ENCODE measurements at regions not wholly inside any gene's neighbourhood (a gene's known extent, or its start where the extent isn't known, plus 50 kb on each side); places are given as distances from the start of the nearest gene placed in this dataset.

DNA sequence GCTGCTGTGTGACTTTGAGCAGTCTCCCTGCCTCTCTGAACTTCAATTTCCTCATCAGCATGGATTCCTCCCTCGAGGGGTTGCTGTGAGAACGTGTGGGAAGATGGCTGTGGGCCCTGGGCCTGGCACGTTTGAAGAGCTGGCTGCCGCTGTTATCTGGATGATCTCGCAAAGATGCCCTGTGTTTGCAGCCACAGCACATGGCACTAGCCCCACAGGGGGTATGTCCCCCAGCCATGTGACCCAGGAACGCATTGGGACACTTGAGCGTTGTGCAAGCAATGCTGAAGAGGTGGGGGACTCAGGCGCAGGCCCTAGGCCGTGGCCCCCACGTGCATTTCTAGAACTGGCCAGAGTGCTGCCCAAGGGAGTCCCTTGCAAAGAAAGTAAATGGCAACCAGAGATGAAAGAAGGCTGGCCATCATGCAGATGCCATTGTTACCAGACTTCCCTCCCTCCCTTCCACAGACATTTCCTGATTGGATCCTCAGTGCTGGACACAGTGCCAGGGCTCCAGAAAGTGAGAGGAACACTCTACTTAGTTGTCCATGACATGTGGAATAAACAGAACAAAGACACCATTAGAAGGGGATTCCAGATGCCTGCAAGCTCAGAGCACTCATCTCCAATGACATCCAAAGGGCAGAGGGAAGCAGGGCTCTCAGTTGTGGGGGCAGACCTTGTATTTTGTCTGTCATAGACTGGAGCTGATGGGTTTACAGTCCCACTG, 65.1 kb upstream of the NEURL1B start:
- no peak overlapping the region for H3K27ac ChIP-seq (ENCODE audit: low read depth in 2 of 2, low read length in 2 of 2)
- no peaks in the 10 kb centered on the region for H3K27me3 ChIP-seq (ENCODE audit: control insufficient read depth in 2 of 2, insufficient read depth in 2 of 2, low read length in 2 of 2)

DNA sequence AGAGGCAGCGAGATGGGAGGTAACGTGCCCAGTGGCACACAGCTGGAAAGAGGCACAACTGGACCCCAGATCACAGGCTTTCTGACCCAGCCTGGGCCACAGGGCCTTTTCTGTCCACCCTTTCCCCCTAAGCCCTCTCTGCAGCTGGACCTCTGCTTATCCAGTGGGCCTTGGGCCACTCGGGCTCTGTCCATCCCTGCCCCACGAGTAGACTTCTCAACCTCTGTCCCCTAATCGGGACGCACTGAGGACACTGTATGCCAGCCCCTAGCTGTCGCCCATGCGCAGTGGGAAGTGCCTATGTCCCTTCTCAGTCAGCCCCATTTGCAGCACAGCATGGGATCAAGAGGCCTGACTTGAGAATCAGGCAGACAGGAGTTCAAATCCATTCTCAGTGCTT, 65.6 kb upstream of the NEURL1B start:
- no peaks in the 10 kb centered on the region for H3K27me3 ChIP-seq (ENCODE audit: control insufficient read depth in 2 of 2, insufficient read depth in 2 of 2, low read length in 2 of 2)
- no peaks in the 10 kb centered on the region for H3K9me3 ChIP-seq (ENCODE audit: control insufficient read depth in 2 of 2, low read length in 2 of 2)
- no peak overlapping the region for H3K9ac ChIP-seq (ENCODE audit: low read depth in 1 of 2, low read length in 2 of 2)
- no peak overlapping the region for H3K4me3 ChIP-seq (ENCODE audit: low read length in 2 of 2)
- peaks cover 0 to 9% of the 10 kb centered on the region in 2 donors for H3K4me1 ChIP-seq (ENCODE audit: control insufficient read depth in 2 of 2, insufficient read depth in 2 of 2, low read length in 2 of 2)
- no peak overlapping the region for H3K27ac ChIP-seq (ENCODE audit: low read depth in 2 of 2, low read length in 2 of 2)
- H3K36me3 ChIP-seq (ENCODE audit: control insufficient read depth in 2 of 2, insufficient read depth in 2 of 2, low read length in 2 of 2), result no peaks in the 10 kb centered on the region

More for the DNA sequence above, 65.1 kb upstream of the NEURL1B start:
- Histone ChIP-seq H3K9me3 (ENCODE audit: control insufficient read depth in 2 of 2, low read length in 2 of 2) (no peaks in the 10 kb centered on the region), H3K4me1 (ENCODE audit: control insufficient read depth in 2 of 2, insufficient read depth in 2 of 2, low read length in 2 of 2) (peaks cover 0 to 5% of the 10 kb centered on the region in 2 donors), H3K9ac (ENCODE audit: low read depth in 1 of 2, low read length in 2 of 2) (no peak overlapping the region), H3K36me3 (ENCODE audit: control insufficient read depth in 2 of 2, insufficient read depth in 2 of 2, low read length in 2 of 2) (no peaks in the 10 kb centered on the region), H3K4me3 (ENCODE audit: low read length in 2 of 2) (no peak overlapping the region)

DNA sequence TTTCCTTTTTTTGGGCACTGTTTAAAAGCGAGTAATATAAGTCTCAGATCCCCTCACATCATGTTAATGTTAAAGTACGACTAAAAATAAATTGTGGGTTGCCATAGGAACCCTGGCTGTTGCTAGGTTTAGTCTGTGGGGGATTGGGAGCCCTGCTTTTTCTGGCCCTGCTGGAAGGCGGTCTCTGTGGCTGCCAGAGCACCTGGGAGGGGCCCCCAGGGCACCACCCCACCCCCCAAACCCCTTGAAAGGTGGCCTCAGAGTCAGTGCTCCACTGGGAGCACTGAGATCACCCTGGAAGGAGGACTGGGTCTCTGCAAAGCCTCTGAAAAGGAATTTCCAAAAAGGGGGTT, 66.2 kb upstream of the NEURL1B start:
- Histone ChIP-seq H3K27me3 (ENCODE audit: control insufficient read depth in 2 of 2, insufficient read depth in 2 of 2, low read length in 2 of 2) (no peaks in the 10 kb centered on the region), H3K4me1 (ENCODE audit: control insufficient read depth in 2 of 2, insufficient read depth in 2 of 2, low read length in 2 of 2) (peaks cover 3 to 15% of the 10 kb centered on the region in 2 donors), H3K9me3 (ENCODE audit: control insufficient read depth in 2 of 2, low read length in 2 of 2) (no peaks in the 10 kb centered on the region), H3K27ac (ENCODE audit: low read depth in 2 of 2, low read length in 2 of 2) (no peak overlapping the region), H3K4me3 (ENCODE audit: low read length in 2 of 2) (no peak overlapping the region), H3K36me3 (ENCODE audit: control insufficient read depth in 2 of 2, insufficient read depth in 2 of 2, low read length in 2 of 2) (no peaks in the 10 kb centered on the region), H3K9ac (ENCODE audit: low read depth in 1 of 2, low read length in 2 of 2) (no peak overlapping the region)

DNA sequence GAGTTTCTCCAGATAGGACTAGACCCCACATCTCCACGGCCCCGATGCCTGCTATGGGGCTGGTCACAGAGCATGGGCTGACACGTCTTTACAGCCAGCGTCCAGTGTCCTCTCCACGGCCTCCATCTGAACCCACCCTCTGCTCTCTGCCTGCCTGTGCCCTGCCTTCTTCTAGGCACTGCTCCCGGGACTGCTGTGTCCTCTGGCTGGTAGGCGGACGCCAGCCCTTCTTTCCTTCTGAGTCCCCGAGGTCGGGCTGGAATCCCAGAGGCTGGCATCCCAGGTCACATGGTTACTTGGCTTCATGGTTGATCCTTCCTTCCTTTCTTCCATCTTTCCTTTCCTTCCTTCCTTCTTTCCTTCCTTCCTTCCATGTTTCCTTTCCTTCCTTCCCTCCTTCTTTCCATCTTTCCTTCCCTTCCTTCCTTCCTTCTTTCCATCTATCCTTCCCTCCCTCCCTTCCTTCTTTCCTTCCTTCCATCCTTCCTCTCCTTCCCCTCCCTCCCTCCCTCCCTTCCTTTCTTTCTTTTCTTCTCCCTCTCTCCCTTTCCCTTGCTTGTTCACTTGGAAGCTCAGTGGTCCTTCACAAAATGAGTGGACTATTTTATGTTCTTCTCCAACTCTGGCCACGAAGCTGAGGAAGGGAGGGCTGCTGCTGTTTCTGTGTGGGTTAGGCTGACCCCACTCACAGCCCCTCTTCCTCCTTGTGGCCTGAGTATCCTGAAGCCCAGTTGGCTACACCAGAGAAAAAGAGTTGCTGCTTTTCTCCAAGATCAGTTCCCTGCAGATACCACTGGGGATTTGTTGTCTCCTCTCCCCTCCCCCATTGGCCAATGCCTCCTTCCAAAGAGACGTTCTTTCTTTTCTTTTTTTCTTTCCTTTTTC, 66.8 kb upstream of the NEURL1B start:
- Histone ChIP-seq H3K4me1 (ENCODE audit: control insufficient read depth in 2 of 2, insufficient read depth in 2 of 2, low read length in 2 of 2) (peaks cover 7 to 21% of the 10 kb centered on the region in 2 donors), H3K9ac (ENCODE audit: low read depth in 1 of 2, low read length in 2 of 2) (no peak overlapping the region), H3K27me3 (ENCODE audit: control insufficient read depth in 2 of 2, insufficient read depth in 2 of 2, low read length in 2 of 2) (no peaks in the 10 kb centered on the region), H3K9me3 (ENCODE audit: control insufficient read depth in 2 of 2, low read length in 2 of 2) (no peaks in the 10 kb centered on the region), H3K4me3 (ENCODE audit: low read length in 2 of 2) (no peak overlapping the region), H3K27ac (ENCODE audit: low read depth in 2 of 2, low read length in 2 of 2) (no peak overlapping the region), H3K36me3 (ENCODE audit: control insufficient read depth in 2 of 2, insufficient read depth in 2 of 2, low read length in 2 of 2) (no peaks in the 10 kb centered on the region)

DNA sequence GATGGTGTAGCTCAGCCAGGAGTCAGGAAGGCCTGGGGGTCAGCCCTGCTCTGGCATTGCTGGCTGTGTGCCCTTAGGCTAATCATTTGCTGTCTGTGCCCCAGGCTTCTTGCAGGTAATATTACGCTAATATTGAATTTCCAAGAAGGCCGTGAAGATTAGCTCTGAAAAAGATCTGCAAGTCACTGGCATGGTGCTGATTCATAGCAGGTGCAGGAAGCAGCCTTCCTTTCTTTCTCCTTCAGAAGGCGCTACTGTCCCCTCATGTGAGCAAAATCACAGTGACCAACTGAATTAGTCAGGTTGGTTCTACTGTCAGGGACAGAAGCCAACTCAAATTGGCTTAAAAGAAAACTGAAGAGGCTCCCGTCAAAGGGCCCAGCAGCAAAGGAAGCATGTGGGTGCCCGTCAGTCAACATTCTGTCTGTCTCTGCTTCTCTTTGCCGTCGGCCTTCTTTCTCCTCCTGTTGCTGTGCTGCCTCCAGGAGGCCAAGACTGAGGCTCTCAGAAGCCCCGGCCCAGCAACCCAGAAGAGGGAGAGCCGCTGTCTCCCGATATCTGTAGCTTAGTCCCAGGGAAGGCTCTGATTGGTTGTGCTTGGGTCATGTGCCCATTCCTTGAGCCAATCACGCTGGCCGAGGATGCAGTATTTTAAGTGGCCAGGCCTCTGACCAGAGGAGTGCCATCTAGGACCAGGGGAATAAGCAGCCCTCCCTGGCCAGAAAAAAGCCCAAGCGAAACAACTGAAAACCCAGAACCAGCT, 67.8 kb upstream of the NEURL1B start:
- Histone ChIP-seq H3K27ac (ENCODE audit: low read depth in 2 of 2, low read length in 2 of 2) (no peak overlapping the region), H3K27me3 (ENCODE audit: control insufficient read depth in 2 of 2, insufficient read depth in 2 of 2, low read length in 2 of 2) (no peaks in the 10 kb centered on the region), H3K9ac (ENCODE audit: low read depth in 1 of 2, low read length in 2 of 2) (no peak overlapping the region), H3K36me3 (ENCODE audit: control insufficient read depth in 2 of 2, insufficient read depth in 2 of 2, low read length in 2 of 2) (no peaks in the 10 kb centered on the region), H3K9me3 (ENCODE audit: control insufficient read depth in 2 of 2, low read length in 2 of 2) (no peaks in the 10 kb centered on the region), H3K4me1 (ENCODE audit: control insufficient read depth in 2 of 2, insufficient read depth in 2 of 2, low read length in 2 of 2) (peaks cover 12 to 27% of the 10 kb centered on the region in 2 donors), H3K4me3 (ENCODE audit: low read length in 2 of 2) (no peak overlapping the region)

DNA sequence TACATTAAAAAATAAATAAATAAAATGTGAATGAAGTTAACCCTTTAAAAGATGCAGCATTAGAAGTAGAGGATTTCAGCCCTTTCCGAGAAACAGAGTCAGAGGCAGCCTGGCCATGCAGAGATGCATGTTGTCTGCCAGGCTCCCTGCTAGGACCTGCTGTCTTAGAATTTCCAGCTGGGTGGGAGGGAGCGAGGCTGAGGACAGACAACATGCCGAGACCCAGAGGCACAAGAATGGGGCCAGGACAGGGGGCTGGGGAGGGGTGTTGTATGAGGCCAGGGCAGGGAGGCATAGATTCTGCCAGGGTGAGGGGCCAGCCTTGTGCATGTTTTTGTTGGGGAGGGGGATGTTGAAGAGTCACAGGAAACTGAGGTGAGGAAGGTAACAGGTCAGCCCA, 68.6 kb upstream of the NEURL1B start:
- Histone ChIP-seq H3K4me1 (ENCODE audit: control insufficient read depth in 2 of 2, insufficient read depth in 2 of 2, low read length in 2 of 2) (peaks cover 16 to 35% of the 10 kb centered on the region in 2 donors), H3K27ac (ENCODE audit: low read depth in 2 of 2, low read length in 2 of 2) (no peak overlapping the region), H3K9me3 (ENCODE audit: control insufficient read depth in 2 of 2, low read length in 2 of 2) (no peaks in the 10 kb centered on the region), H3K27me3 (ENCODE audit: control insufficient read depth in 2 of 2, insufficient read depth in 2 of 2, low read length in 2 of 2) (no peaks in the 10 kb centered on the region), H3K9ac (ENCODE audit: low read depth in 1 of 2, low read length in 2 of 2) (no peak overlapping the region), H3K36me3 (ENCODE audit: control insufficient read depth in 2 of 2, insufficient read depth in 2 of 2, low read length in 2 of 2) (no peaks in the 10 kb centered on the region), H3K4me3 (ENCODE audit: low read length in 2 of 2) (no peak overlapping the region)

DNA sequence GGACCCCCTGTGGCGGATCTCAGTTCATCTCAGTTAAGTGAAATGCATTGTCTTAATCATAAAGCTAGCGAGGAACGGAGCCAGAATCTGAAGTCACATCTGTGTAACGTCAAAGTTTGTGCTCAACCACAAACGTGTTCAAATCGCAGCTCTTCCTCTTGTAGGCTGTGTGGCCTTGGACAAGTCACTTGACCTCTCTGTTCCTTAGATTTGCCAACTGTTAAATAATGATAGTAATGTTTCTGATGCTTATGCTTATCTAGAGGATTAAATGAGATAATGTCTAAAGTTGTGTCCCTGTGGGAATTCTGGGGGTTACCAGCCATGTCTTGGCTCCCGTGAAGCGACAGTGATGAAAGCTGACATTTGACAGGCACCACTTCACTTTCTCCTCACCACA, 69.2 kb upstream of the NEURL1B start:
- Histone ChIP-seq H3K4me3 (ENCODE audit: low read length in 2 of 2) (no peak overlapping the region), H3K4me1 (ENCODE audit: control insufficient read depth in 2 of 2, insufficient read depth in 2 of 2, low read length in 2 of 2) (peaks cover 16 to 36% of the 10 kb centered on the region in 2 donors), H3K27ac (ENCODE audit: low read depth in 2 of 2, low read length in 2 of 2) (no peak overlapping the region), H3K9me3 (ENCODE audit: control insufficient read depth in 2 of 2, low read length in 2 of 2) (no peaks in the 10 kb centered on the region), H3K27me3 (ENCODE audit: control insufficient read depth in 2 of 2, insufficient read depth in 2 of 2, low read length in 2 of 2) (no peaks in the 10 kb centered on the region), H3K9ac (ENCODE audit: low read depth in 1 of 2, low read length in 2 of 2) (no peak overlapping the region), H3K36me3 (ENCODE audit: control insufficient read depth in 2 of 2, insufficient read depth in 2 of 2, low read length in 2 of 2) (no peaks in the 10 kb centered on the region)

DNA sequence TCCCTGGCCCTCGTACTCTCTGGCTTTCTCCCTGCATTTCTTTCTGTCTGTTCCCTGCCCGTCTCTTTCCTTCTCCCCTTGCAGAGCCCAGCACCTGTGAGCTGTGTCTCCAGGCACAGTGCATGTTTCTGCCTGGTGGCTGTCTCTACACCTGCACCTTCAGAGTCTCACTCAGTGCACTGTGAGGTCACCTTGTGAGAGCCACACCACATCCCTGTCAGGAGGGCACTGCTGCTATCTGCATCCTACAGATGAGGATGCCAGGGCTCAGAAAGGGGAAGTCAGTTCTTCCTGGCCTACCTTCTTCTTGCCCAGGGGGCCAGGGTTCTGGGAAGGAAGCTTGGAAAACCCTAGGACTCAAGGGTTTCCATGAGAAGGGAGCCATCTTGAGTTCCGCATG, 69.7 kb upstream of the NEURL1B start:
- Histone ChIP-seq H3K4me3 (ENCODE audit: low read length in 2 of 2) (no peak overlapping the region), H3K27ac (ENCODE audit: low read depth in 2 of 2, low read length in 2 of 2) (no peak overlapping the region), H3K27me3 (ENCODE audit: control insufficient read depth in 2 of 2, insufficient read depth in 2 of 2, low read length in 2 of 2) (no peaks in the 10 kb centered on the region), H3K9ac (ENCODE audit: low read depth in 1 of 2, low read length in 2 of 2) (no peak overlapping the region), H3K36me3 (ENCODE audit: control insufficient read depth in 2 of 2, insufficient read depth in 2 of 2, low read length in 2 of 2) (no peaks in the 10 kb centered on the region), H3K9me3 (ENCODE audit: control insufficient read depth in 2 of 2, low read length in 2 of 2) (no peaks in the 10 kb centered on the region), H3K4me1 (ENCODE audit: control insufficient read depth in 2 of 2, insufficient read depth in 2 of 2, low read length in 2 of 2) (peaks cover 16 to 36% of the 10 kb centered on the region in 2 donors)

DNA sequence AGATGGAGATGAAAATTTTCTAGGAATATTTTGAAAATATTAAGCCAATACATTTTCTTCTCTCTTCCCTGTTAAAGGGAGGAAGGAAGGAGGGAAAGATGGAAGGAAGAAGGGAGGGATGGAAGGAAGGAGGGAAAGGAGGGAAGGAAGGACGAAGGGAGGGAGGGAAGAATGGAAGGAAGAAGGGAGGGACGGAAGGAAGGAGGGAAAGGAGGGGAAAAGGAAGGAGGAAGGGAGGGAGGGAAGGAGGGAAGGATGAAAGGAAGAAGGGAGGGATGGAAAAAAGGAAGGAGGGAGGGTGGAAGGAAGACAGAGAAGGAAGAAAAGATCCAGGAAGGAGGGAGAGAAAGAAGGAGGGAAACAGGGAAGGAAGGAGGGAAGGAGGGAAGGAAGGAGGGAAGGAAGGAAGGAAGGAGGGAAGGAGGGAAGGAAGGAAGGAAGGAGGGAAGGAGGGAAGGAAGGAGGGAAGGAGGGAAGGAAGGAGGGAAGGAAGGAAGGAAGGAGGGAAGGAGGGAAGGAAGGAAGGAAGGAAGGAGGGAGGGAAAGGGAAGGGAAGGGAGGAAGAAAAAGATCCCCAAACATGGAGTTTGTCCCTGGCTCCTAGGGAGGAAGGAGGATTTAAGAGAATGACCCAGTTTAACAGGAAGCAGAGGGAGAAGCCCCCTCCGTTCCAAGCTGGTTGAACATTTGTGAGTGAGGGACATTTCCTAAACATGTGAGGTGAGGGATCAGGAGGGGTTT, 70.3 kb upstream of the NEURL1B start:
- Histone ChIP-seq H3K36me3 (ENCODE audit: control insufficient read depth in 2 of 2, insufficient read depth in 2 of 2, low read length in 2 of 2) (no peaks in the 10 kb centered on the region), H3K9ac (ENCODE audit: low read depth in 1 of 2, low read length in 2 of 2) (no peak overlapping the region), H3K27ac (ENCODE audit: low read depth in 2 of 2, low read length in 2 of 2) (no peak overlapping the region), H3K4me3 (ENCODE audit: low read length in 2 of 2) (no peak overlapping the region), H3K27me3 (ENCODE audit: control insufficient read depth in 2 of 2, insufficient read depth in 2 of 2, low read length in 2 of 2) (no peaks in the 10 kb centered on the region), H3K4me1 (ENCODE audit: control insufficient read depth in 2 of 2, insufficient read depth in 2 of 2, low read length in 2 of 2) (peaks cover 16 to 36% of the 10 kb centered on the region in 2 donors), H3K9me3 (ENCODE audit: control insufficient read depth in 2 of 2, low read length in 2 of 2) (no peaks in the 10 kb centered on the region)

All from mucosa of rectum (tissue), 2 donors.